Activated CD8-positive, alpha-beta memory T cell treated with anti-CD3 and anti-CD28 coated beads, Interleukin-2, amount 50 U/mL, for 24 hours (primary cell): ENCODE measurements at regions not wholly inside any gene's neighbourhood (a gene's known extent, or its start where the extent isn't known, plus 50 kb on each side); places are given as distances from the start of the nearest gene placed in this dataset.
A peak's percentile ranks its signal among the peaks of the same experiment; 100 is the strongest.
"Not testable (repeated sequence)": the region's sequence is repeated elsewhere in the genome, so short reads cannot be mapped to it uniquely, and the experiment has no call there.

Source experiments
- DNase-seq: peaks from one replicate; pipeline ENCODE4 v3.0.0-alpha.2; 2020; ENCODE audit errors: extremely low read depth

- DNase-seq, result no peak
These were observed 68.7 kb downstream of the VSIG4 start for GRCh38 chrX:65971151-65971550.

- DNase-seq, result not testable (repeated sequence)
These were observed 72.7 kb downstream of the VSIG4 start for GRCh38 chrX:65967159-65967558.

GRCh38 chrX:65961714-65962113 is 78.2 kb downstream of the VSIG4 start:
- DNase-seq, result no peak

- DNase-seq, result no peak
These were observed 91.8 kb downstream of the VSIG4 start for GRCh38 chrX:65948103-65948502.

GRCh38 chrX:65941775-65942174 is 98.1 kb downstream of the VSIG4 start:
- no peak for DNase-seq

- no peak for DNase-seq
These were observed 106.7 kb downstream of the VSIG4 start for GRCh38 chrX:65933085-65933589.

GRCh38 chrX:65932173-65933084 is 107.5 kb downstream of the VSIG4 start:
- peak; percentile 8 for DNase-seq

- DNase-seq, result no peak
These were observed 111.4 kb downstream of the VSIG4 start for GRCh38 chrX:65928522-65928921.

GRCh38 chrX:65927386-65927785 is 112.5 kb downstream of the VSIG4 start:
- not testable (repeated sequence) for DNase-seq

- no peak for DNase-seq
These were observed 113.5 kb downstream of the VSIG4 start for GRCh38 chrX:65926095-65927019.

- no peak for DNase-seq
These were observed 114.3 kb downstream of the VSIG4 start for GRCh38 chrX:65925592-65925991.

GRCh38 chrX:65925005-65925404 is 114.9 kb downstream of the VSIG4 start:
- no peak for DNase-seq

- no peak for DNase-seq
These were observed 118.5 kb downstream of the VSIG4 start for GRCh38 chrX:65921363-65921762.

GRCh38 chrX:65920620-65921019 is 119.3 kb downstream of the VSIG4 start:
- no peak for DNase-seq

- no peak for DNase-seq
These were observed 129.0 kb downstream of the VSIG4 start for GRCh38 chrX:65910899-65911298.

- DNase-seq, result no peak
These were observed 136.1 kb downstream of the VSIG4 start for GRCh38 chrX:65903750-65904149.

- no peak for DNase-seq
These were observed 137.9 kb downstream of the VSIG4 start for GRCh38 chrX:65902011-65902410.

- no peak for DNase-seq
These were observed 138.7 kb downstream of the VSIG4 start for GRCh38 chrX:65900850-65901844.

GRCh38 chrX:65894133-65894532 is 145.7 kb downstream of the VSIG4 start:
- no peak for DNase-seq

- not testable (repeated sequence) for DNase-seq
These were observed 148.1 kb downstream of the VSIG4 start for GRCh38 chrX:65891817-65892216.

- DNase-seq, result not testable (repeated sequence)
These were observed 151.7 kb downstream of the VSIG4 start for GRCh38 chrX:65888150-65888549.
